Vagina (tissue), 2 donors: ENCODE measurements at regions not wholly inside any gene's neighbourhood (a gene's known extent, or its start where the extent isn't known, plus 50 kb on each side); places are given as distances from the start of the nearest gene placed in this dataset.

ENCODE experiments used
- POLR2A ChIP-seq, 2 donors: fragments of 450-650 bp; IDR thresholded peaks; one replicate each; pipeline ENCODE4 v1.6.1; 2017; ENCODE audit warnings: antibody characterized with exemption in 2 of 2, mild to moderate bottlenecking in 2 of 2, moderate library complexity in 2 of 2
- POLR2AphosphoS5 ChIP-seq, 2 donors: sonication (generic); formaldehyde crosslinking; IDR thresholded peaks; one replicate each; pipeline ENCODE4 v1.9.0; 2017; ENCODE audit warnings: antibody characterized with exemption in 2 of 2, mild to moderate bottlenecking in 2 of 2, low read depth in 1 of 2; ENCODE audit not compliant: insufficient read depth in 1 of 2

DNA sequence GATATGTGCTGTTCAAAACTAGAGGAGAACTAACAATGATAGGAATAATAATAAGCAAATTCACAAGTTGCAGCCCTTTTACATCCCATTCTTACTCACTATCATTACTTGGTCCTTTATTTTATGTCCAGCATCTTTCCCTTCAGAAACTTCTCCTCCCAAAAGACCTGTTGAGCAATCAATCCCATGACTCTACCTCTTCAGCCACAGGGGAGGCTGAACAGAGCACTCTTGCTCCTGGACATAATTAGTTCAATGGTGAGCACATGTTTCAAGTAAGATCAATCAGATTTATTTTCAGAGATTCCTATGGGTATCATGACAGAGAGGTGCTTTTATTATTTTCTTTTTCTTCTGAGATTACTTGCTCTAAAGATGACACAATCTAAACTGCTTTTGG is 260.0 kb downstream of the COG6 start:
- TF ChIP-seq POLR2A (IDR thresholded peaks at IDR 0.05) (no peak), POLR2AphosphoS5 (IDR thresholded peaks at IDR 0.05; ENCODE audit: insufficient read depth in 1 of 2, low read depth in 1 of 2) (no peak)
